ENCODE measurements at regions not wholly inside any gene's neighbourhood (a gene's known extent, or its start where the extent isn't known, plus 50 kb on each side); places are given as distances from the start of the nearest gene placed in this dataset.

DNA sequence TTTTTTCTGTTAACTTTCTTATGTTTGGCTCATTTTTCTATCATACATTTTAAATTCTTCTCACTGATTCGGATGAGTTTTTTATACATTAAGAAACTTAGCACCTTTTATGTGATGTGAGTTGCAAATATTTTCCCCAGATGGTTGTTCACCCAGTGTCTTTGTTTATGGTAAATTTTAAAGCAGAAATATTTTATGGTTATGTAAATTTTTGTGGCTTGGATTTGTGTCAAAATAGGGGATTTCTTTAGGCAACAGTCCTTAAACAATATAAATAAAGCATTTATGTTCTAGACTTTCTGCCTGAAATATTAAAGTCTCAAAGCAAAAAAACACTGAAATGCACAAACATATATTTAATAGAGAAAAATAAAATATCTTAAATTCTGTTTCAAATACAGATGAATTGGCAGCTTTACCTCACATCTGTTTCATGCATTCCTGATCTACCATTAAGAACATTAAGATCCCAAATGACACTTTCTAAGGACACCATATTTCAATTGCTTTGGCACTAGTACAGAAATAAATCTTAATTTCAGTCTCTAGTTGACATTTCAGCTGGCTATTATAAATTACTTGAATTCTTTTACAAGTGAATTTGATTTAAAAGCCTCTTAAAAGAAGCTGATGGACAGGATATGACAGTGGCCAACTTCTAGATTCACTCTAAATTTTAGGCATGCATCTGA is 646.6 kb downstream of the HACE1 start:
- TF ChIP-seq POLR2A (IDR thresholded peaks at IDR 0.05; ENCODE audit: insufficient read depth in 1 of 2, low read depth in 2 of 2, low read length in 2 of 2) (no peak), MXD4 (CRISPR knock-in tag; IDR thresholded peaks at IDR 0.05) (no peak), NBN (conservative IDR thresholded peaks at IDR 0.05) (no peak), TCF7 (IDR thresholded peaks at IDR 0.05; ENCODE audit: low read depth) (no peak), SMAD1 (CRISPR knock-in tag; IDR thresholded peaks at IDR 0.05; ENCODE audit: borderline replicate concordance, low read depth) (no peak)
- TF ChIP-seq, protein P1, sequence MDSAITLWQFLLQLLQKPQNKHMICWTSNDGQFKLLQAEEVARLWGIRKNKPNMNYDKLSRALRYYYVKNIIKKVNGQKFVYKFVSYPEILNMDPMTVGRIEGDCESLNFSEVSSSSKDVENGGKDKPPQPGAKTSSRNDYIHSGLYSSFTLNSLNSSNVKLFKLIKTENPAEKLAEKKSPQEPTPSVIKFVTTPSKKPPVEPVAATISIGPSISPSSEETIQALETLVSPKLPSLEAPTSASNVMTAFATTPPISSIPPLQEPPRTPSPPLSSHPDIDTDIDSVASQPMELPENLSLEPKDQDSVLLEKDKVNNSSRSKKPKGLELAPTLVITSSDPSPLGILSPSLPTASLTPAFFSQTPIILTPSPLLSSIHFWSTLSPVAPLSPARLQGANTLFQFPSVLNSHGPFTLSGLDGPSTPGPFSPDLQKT (CRISPR knock-in tag; IDR thresholded peaks at IDR 0.05; ENCODE audit: borderline replicate concordance): no peak
- TF ChIP-seq, protein P2, sequence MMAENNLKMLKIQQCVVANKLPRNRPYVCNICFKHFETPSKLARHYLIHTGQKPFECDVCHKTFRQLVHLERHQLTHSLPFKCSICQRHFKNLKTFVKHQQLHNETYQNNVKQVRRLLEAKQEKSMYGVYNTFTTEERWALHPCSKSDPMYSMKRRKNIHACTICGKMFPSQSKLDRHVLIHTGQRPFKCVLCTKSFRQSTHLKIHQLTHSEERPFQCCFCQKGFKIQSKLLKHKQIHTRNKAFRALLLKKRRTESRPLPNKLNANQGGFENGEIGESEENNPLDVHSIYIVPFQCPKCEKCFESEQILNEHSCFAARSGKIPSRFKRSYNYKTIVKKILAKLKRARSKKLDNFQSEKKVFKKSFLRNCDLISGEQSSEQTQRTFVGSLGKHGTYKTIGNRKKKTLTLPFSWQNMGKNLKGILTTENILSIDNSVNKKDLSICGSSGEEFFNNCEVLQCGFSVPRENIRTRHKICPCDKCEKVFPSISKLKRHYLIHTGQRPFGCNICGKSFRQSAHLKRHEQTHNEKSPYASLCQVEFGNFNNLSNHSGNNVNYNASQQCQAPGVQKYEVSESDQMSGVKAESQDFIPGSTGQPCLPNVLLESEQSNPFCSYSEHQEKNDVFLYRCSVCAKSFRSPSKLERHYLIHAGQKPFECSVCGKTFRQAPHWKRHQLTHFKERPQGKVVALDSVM (CRISPR knock-in tag; IDR thresholded peaks at IDR 0.05): no peak

All from HepG2 (cell line).